Transverse colon (tissue), 4 donors: ENCODE measurements at regions not wholly inside any gene's neighbourhood (a gene's known extent, or its start where the extent isn't known, plus 50 kb on each side); places are given as distances from the start of the nearest gene placed in this dataset.

ENCODE experiments used
- EP300 ChIP-seq: sonication (generic); formaldehyde crosslinking; IDR thresholded peaks from one replicate; pipeline ENCODE4 v1.6.1; 2017; ENCODE audit warnings: antibody characterized with exemption, low read depth
- POLR2AphosphoS5 ChIP-seq, 3 donors: sonication (generic); formaldehyde crosslinking; IDR thresholded peaks; one replicate each; pipeline ENCODE4 v1.6.1; 2016; ENCODE audit warnings: antibody characterized with exemption in 3 of 3
- TF ChIP-seq, protein P1 (sequence below), 5 experiments: fragments of 200-600 bp in 3 of 5; fragments of 450-650 bp in 2 of 5; sonication (generic) in 3 of 5; IDR thresholded peaks; 1 replicate in 2 of 5; 2 replicates in 3 of 5; pipeline ENCODE4 v1.5.1; 2016 to 2017; ENCODE audit warnings: antibody characterized with exemption in 5 of 5, inconsistent platforms in 3 of 5, mild to moderate bottlenecking in 2 of 5, moderate library complexity in 1 of 5

DNA sequence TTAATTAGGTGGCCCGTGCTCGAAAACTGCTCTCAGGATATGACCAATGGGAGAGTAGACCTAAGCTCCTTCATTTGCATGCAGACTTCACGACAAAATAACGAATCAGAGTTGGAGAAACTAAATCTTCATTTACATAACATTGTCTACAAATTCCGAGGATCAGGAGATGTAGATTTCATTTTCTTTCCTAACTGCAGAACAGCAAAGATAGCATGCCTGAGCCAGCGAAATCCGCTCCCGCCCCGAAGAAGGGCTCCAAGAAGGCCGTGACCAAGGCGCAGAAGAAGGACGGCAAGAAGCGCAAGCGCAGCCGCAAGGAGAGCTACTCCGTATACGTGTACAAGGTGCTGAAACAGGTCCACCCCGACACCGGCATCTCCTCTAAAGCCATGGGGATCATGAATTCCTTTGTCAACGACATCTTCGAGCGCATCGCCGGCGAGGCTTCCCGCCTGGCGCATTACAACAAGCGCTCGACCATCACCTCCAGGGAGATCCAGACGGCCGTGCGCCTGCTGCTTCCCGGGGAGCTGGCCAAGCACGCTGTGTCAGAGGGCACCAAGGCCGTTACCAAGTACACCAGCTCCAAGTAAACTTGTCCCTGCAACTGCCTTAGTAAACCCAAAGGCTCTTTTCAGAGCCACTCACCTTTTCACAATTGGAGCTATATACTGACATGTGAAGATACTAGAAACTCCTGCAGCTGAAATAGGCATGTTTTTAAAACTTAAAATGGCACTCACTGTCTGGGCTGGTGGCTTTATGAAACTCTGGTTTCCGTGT lies 96.5 kb downstream of the HFE start:
- peak; percentile 94 to 99 (median 98) for TF ChIP-seq POLR2AphosphoS5 (IDR thresholded peaks at IDR 0.05)
- no peak for TF ChIP-seq EP300
- TF ChIP-seq, protein P1, sequence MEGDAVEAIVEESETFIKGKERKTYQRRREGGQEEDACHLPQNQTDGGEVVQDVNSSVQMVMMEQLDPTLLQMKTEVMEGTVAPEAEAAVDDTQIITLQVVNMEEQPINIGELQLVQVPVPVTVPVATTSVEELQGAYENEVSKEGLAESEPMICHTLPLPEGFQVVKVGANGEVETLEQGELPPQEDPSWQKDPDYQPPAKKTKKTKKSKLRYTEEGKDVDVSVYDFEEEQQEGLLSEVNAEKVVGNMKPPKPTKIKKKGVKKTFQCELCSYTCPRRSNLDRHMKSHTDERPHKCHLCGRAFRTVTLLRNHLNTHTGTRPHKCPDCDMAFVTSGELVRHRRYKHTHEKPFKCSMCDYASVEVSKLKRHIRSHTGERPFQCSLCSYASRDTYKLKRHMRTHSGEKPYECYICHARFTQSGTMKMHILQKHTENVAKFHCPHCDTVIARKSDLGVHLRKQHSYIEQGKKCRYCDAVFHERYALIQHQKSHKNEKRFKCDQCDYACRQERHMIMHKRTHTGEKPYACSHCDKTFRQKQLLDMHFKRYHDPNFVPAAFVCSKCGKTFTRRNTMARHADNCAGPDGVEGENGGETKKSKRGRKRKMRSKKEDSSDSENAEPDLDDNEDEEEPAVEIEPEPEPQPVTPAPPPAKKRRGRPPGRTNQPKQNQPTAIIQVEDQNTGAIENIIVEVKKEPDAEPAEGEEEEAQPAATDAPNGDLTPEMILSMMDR (IDR thresholded peaks at IDR 0.05): no peak
